SK-N-SH treated with all-trans-retinoic acid at 6 μM for 48 hours (cell line): ENCODE measurements at regions not wholly inside any gene's neighbourhood (a gene's known extent, or its start where the extent isn't known, plus 50 kb on each side); places are given as distances from the start of the nearest gene placed in this dataset.
A peak's percentile ranks its signal among the peaks of the same experiment; 100 is the strongest.

Experiments
- ATAC-seq: fragments of 200-7000 bp; cut with Tn5 transposase; 3 replicates; pipeline ENCODE4 v1.9.1; 2020; ENCODE audit warnings: mild to moderate bottlenecking, moderate library complexity
- ARNTL ChIP-seq: fragments of 450-650 bp; formaldehyde crosslinking; IDR thresholded peaks from 2 replicates; pipeline ENCODE4 v1.5.0; 2020; ENCODE audit warnings: low read depth, mild to moderate bottlenecking, moderate library complexity, borderline replicate concordance
- BACH2 ChIP-seq: fragments of 250-450 bp; sonication (Bioruptor Pico); IDR thresholded peaks from 2 replicates; pipeline ENCODE4 v1.9.0; 2021; ENCODE audit warnings: mild to moderate bottlenecking, borderline replicate concordance
- CSDC2 ChIP-seq: fragments of 250-450 bp; sonication (Bioruptor Pico); IDR thresholded peaks from 2 replicates; pipeline ENCODE4 v1.5.0; 2020; ENCODE audit warnings: mild to moderate bottlenecking, moderate library complexity
- ESRRG ChIP-seq: fragments of 250-450 bp; sonication (Bioruptor Pico); IDR thresholded peaks from 2 replicates; pipeline ENCODE4 v1.6.1; 2021; ENCODE audit warnings: mild to moderate bottlenecking
- GLIS3 ChIP-seq: fragments of 250-450 bp; sonication (Bioruptor Pico); IDR thresholded peaks from 2 replicates; pipeline ENCODE4 v1.5.0; 2020; ENCODE audit warnings: mild to moderate bottlenecking, moderate library complexity
- ISL1 ChIP-seq: fragments of 250-450 bp; sonication (Bioruptor Pico); IDR thresholded peaks from 2 replicates; pipeline ENCODE4 v2.1.2; 2022; ENCODE audit warnings: mild to moderate bottlenecking, moderate library complexity
- RARB ChIP-seq: fragments of 250-450 bp; sonication (Bioruptor Pico); IDR thresholded peaks from 2 replicates; pipeline ENCODE4 v1.8.0; 2021; ENCODE audit warnings: mild to moderate bottlenecking, moderate library complexity
- SNAI2 ChIP-seq: fragments of 250-450 bp; sonication (Bioruptor Pico); IDR thresholded peaks from 2 replicates; pipeline ENCODE4 v1.5.0; 2020; ENCODE audit warnings: mild to moderate bottlenecking, moderate library complexity
- TCF4 ChIP-seq: fragments of 250-450 bp; sonication (Bioruptor Pico); IDR thresholded peaks from 2 replicates; pipeline ENCODE4 v1.8.0; 2021; ENCODE audit warnings: mild to moderate bottlenecking, moderate library complexity, borderline replicate concordance
- TOX ChIP-seq: fragments of 250-450 bp; sonication (Bioruptor Pico); IDR thresholded peaks from 2 replicates; pipeline ENCODE4 v1.8.0; 2021; ENCODE audit warnings: mild to moderate bottlenecking, moderate library complexity, borderline replicate concordance
- TSHZ2 ChIP-seq: fragments of 250-450 bp; sonication (Bioruptor Pico); IDR thresholded peaks from 2 replicates; pipeline ENCODE4 v1.5.0; 2020; ENCODE audit warnings: mild to moderate bottlenecking, moderate library complexity
- ZC3H10 ChIP-seq: fragments of 250-450 bp; sonication (Bioruptor Pico); IDR thresholded peaks from 2 replicates; pipeline ENCODE4 v1.5.1; 2021; ENCODE audit warnings: mild to moderate bottlenecking, moderate library complexity
- ZFP3 ChIP-seq: fragments of 250-450 bp; sonication (Bioruptor Pico); IDR thresholded peaks from 2 replicates; pipeline ENCODE4 v1.5.0; 2020; ENCODE audit warnings: mild to moderate bottlenecking, moderate library complexity
- ZFP30 ChIP-seq: fragments of 450-650 bp; formaldehyde crosslinking; IDR thresholded peaks from 2 replicates; pipeline ENCODE4 v1.5.0; 2022; ENCODE audit warnings: mild to moderate bottlenecking, moderate library complexity
- ZNF565 ChIP-seq: fragments of 450-650 bp; formaldehyde crosslinking; conservative IDR thresholded peaks from 2 replicates; pipeline ENCODE4 v1.5.0; 2020; ENCODE audit warnings: low read depth, mild to moderate bottlenecking, moderate library complexity
- ZNF70 ChIP-seq: fragments of 450-650 bp; formaldehyde crosslinking; IDR thresholded peaks from 2 replicates; pipeline ENCODE4 v1.5.0; 2020; ENCODE audit warnings: mild to moderate bottlenecking, moderate library complexity
- TF ChIP-seq, protein P1 (sequence below): fragments of 250-450 bp; sonication (Bioruptor Pico); IDR thresholded peaks from 2 replicates; pipeline ENCODE4 v1.5.1; 2020; ENCODE audit warnings: low read depth, mild to moderate bottlenecking, moderate library complexity
- TF ChIP-seq, protein P2 (sequence below): fragments of 250-450 bp; sonication (Bioruptor Pico); IDR thresholded peaks from 2 replicates; pipeline ENCODE4 v1.8.0; 2020; ENCODE audit warnings: mild to moderate bottlenecking, moderate library complexity, borderline replicate concordance
- TF ChIP-seq, protein P3 (sequence below): fragments of 250-450 bp; sonication (Bioruptor Pico); IDR thresholded peaks from 2 replicates; pipeline ENCODE4 v1.8.0; 2021; ENCODE audit warnings: low read depth, mild to moderate bottlenecking, moderate library complexity, borderline replicate concordance

DNA sequence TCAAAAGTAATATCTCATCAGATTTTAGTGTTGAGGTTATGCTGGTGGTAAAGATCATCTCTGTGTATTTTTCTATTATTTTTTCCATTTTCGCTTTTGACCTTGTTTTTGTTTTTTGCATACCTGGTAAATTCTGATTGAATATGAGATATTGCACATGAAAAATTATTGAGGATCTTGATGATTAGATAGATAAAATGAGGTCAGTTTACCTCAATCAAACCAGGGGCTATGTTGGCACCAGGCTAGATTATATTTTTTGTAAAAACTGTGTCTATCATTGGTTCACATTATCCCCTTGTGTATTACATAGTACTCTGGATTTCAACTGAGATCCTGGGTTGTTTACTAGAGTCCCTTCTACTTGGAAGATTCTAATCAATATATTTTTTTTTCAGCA is 774.9 kb upstream of the ZNF608 start:
- ATAC-seq: no peak
- TF ChIP-seq, protein P1, sequence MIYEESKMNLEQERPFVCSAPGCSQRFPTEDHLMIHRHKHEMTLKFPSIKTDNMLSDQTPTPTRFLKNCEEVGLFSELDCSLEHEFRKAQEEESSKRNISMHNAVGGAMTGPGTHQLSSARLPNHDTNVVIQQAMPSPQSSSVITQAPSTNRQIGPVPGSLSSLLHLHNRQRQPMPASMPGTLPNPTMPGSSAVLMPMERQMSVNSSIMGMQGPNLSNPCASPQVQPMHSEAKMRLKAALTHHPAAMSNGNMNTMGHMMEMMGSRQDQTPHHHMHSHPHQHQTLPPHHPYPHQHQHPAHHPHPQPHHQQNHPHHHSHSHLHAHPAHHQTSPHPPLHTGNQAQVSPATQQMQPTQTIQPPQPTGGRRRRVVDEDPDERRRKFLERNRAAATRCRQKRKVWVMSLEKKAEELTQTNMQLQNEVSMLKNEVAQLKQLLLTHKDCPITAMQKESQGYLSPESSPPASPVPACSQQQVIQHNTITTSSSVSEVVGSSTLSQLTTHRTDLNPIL (CRISPR knock-in tag): no peak
- TF ChIP-seq, protein P2, sequence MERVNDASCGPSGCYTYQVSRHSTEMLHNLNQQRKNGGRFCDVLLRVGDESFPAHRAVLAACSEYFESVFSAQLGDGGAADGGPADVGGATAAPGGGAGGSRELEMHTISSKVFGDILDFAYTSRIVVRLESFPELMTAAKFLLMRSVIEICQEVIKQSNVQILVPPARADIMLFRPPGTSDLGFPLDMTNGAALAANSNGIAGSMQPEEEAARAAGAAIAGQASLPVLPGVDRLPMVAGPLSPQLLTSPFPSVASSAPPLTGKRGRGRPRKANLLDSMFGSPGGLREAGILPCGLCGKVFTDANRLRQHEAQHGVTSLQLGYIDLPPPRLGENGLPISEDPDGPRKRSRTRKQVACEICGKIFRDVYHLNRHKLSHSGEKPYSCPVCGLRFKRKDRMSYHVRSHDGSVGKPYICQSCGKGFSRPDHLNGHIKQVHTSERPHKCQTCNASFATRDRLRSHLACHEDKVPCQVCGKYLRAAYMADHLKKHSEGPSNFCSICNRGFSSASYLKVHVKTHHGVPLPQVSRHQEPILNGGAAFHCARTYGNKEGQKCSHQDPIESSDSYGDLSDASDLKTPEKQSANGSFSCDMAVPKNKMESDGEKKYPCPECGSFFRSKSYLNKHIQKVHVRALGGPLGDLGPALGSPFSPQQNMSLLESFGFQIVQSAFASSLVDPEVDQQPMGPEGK (CRISPR knock-in tag): no peak
- no peak for TF ChIP-seq TCF4
- TF ChIP-seq RARB (CRISPR knock-in tag): no peak
- no peak for TF ChIP-seq ISL1 (CRISPR knock-in tag)
- TF ChIP-seq ARNTL (CRISPR knock-in tag): no peak
- no peak for TF ChIP-seq ZFP30
- TF ChIP-seq, protein P3, sequence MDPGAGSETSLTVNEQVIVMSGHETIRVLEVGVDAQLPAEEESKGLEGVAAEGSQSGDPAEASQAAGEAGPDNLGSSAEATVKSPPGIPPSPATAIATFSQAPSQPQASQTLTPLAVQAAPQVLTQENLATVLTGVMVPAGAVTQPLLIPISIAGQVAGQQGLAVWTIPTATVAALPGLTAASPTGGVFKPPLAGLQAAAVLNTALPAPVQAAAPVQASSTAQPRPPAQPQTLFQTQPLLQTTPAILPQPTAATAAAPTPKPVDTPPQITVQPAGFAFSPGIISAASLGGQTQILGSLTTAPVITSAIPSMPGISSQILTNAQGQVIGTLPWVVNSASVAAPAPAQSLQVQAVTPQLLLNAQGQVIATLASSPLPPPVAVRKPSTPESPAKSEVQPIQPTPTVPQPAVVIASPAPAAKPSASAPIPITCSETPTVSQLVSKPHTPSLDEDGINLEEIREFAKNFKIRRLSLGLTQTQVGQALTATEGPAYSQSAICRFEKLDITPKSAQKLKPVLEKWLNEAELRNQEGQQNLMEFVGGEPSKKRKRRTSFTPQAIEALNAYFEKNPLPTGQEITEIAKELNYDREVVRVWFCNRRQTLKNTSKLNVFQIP (CRISPR knock-in tag): no peak
- TF ChIP-seq TSHZ2: no peak
- no peak for TF ChIP-seq ESRRG (CRISPR knock-in tag)
- TF ChIP-seq GLIS3 (CRISPR knock-in tag): no peak
- no peak for TF ChIP-seq SNAI2
- TF ChIP-seq, all 23 proteins: peak for 0

- no peak for ATAC-seq
- TF ChIP-seq ZFP3 (CRISPR knock-in tag): no peak
- TF ChIP-seq BACH2 (CRISPR knock-in tag): no peak
- TF ChIP-seq ESRRG (CRISPR knock-in tag): no peak
- TF ChIP-seq ZC3H10: no peak
- TF ChIP-seq TCF4: no peak
- no peak for TF ChIP-seq CSDC2 (CRISPR knock-in tag)
- TF ChIP-seq TOX: no peak
- no peak for TF ChIP-seq ZNF70 (CRISPR knock-in tag)
- no peak for TF ChIP-seq ZNF565 (CRISPR knock-in tag)
- TF ChIP-seq RARB (CRISPR knock-in tag): no peak
- TF ChIP-seq, protein P2 (CRISPR knock-in tag): no peak
- TF ChIP-seq SNAI2: no peak
- TF ChIP-seq, all 23 proteins: peak for 0
Observed at GRCh38 chr5:125525356-125525755, 778.9 kb upstream of the ZNF608 start.

DNA sequence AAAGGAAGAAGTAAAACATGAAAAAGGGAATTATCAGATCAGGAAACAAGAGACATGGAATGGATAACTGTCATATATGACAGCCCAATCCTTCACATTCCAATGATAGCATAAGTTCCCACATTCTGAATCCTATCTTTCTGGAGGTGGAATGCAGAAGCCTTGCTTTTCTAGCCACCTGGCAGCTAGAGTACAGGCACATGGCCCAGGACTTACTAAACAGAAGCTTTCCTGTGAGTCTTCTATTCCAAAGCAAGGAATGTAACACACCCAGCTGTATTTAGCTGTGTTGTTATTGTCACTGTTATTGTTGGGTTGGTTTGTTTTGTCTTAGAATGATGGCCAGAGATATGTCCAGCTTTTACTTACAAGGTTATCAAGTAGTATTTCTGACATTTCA is 780.5 kb upstream of the ZNF608 start:
- TF ChIP-seq GLIS3 (CRISPR knock-in tag): no peak
- no peak for TF ChIP-seq SNAI2
- TF ChIP-seq ISL1 (CRISPR knock-in tag): peak; percentile 54
- no peak for TF ChIP-seq TOX
- TF ChIP-seq, protein P2 (CRISPR knock-in tag): no peak
- TF ChIP-seq ZFP30: no peak
- TF ChIP-seq, all 23 proteins: peak for 1
- no peak for ATAC-seq
